NCI-H2081 (cell line): ENCODE measurements at regions not wholly inside any gene's neighbourhood (a gene's known extent, or its start where the extent isn't known, plus 50 kb on each side); places are given as distances from the start of the nearest gene placed in this dataset.
"Not testable (repeated sequence)": the region's sequence is repeated elsewhere in the genome, so short reads cannot be mapped to it uniquely, and the experiment has no call there.

Experiments used
- DNase-seq, 2 experiments: peaks; one replicate each; lab custom pipeline; 2025; lab: John Stamatoyannopoulos, UW

- no peak for DNase-seq
Measured at GRCh38 chr3:76198086-76198485, 412.7 kb upstream of the ZNF717 start.

- DNase-seq = no peak
Measured at GRCh38 chr3:76199382-76199781, 414.0 kb upstream of the ZNF717 start.

GRCh38 chr3:76203578-76203977 is 418.2 kb upstream of the ZNF717 start:
- DNase-seq = no peak

- no peak for DNase-seq
Measured at GRCh38 chr3:76206346-76206745, 421.0 kb upstream of the ZNF717 start.

- no peak for DNase-seq
Measured at GRCh38 chr3:76212679-76213078, 427.3 kb upstream of the ZNF717 start.

GRCh38 chr3:76222201-76222600 is 436.9 kb upstream of the ZNF717 start:
- no peak for DNase-seq

- DNase-seq = no peak
Measured at GRCh38 chr3:76231258-76231657, 445.9 kb upstream of the ZNF717 start.

- no peak for DNase-seq
Measured at GRCh38 chr3:76242886-76243753, 457.8 kb upstream of the ZNF717 start.

- no peak for DNase-seq
Measured at GRCh38 chr3:76245073-76245472, 459.7 kb upstream of the ZNF717 start.

- DNase-seq = no peak
Measured at GRCh38 chr3:76245622-76246021, 460.3 kb upstream of the ZNF717 start.

GRCh38 chr3:76264496-76264895 is 479.1 kb upstream of the ZNF717 start:
- no peak for DNase-seq

GRCh38 chr3:76264911-76265310 is 479.6 kb upstream of the ZNF717 start:
- no peak for DNase-seq

GRCh38 chr3:76266511-76266910 is 481.2 kb upstream of the ZNF717 start:
- no peak for DNase-seq

- no peak for DNase-seq
Measured at GRCh38 chr3:76267851-76268380, 482.6 kb upstream of the ZNF717 start.

- no peak for DNase-seq
Measured at GRCh38 chr3:76293856-76294255, 508.5 kb upstream of the ZNF717 start.

- DNase-seq = peak in 1 of 2 experiments; percentile 16
Measured at GRCh38 chr3:76300746-76301145, 515.4 kb upstream of the ZNF717 start.

- DNase-seq = no peak
Measured at GRCh38 chr3:76307556-76307955, 522.2 kb upstream of the ZNF717 start.

GRCh38 chr3:76308541-76308940 is 523.2 kb upstream of the ZNF717 start:
- DNase-seq = no peak

- DNase-seq = no peak
Measured at GRCh38 chr3:76310089-76310488, 524.7 kb upstream of the ZNF717 start.

- DNase-seq = no peak
Measured at GRCh38 chr3:76310667-76311066, 525.3 kb upstream of the ZNF717 start.

GRCh38 chr3:76311941-76312340 is 526.6 kb upstream of the ZNF717 start:
- DNase-seq = no peak

- DNase-seq = not testable (repeated sequence)
Measured at GRCh38 chr3:76315906-76316305, 530.6 kb upstream of the ZNF717 start.

GRCh38 chr3:76321614-76322013 is 536.3 kb upstream of the ZNF717 start:
- no peak for DNase-seq

GRCh38 chr3:76324101-76324500 is 538.8 kb upstream of the ZNF717 start:
- no peak for DNase-seq
